Spinal cord (tissue), 9 donors: ENCODE measurements at regions not wholly inside any gene's neighbourhood (a gene's known extent, or its start where the extent isn't known, plus 50 kb on each side); places are given as distances from the start of the nearest gene placed in this dataset.
A peak's percentile ranks its signal among the peaks of the same experiment; 100 is the strongest.
"Not testable (repeated sequence)": the region's sequence is repeated elsewhere in the genome, so short reads cannot be mapped to it uniquely, and the experiment has no call there.

Experiments
- DNase-seq, 6 donors: peaks; one replicate each; pipeline versions ENCODE4 v3.0.0 to v3.0.0-alpha.2; 2013 to 2015; ENCODE audit warnings: low spot score in 6 of 6, low read depth in 4 of 6
- H3K27ac ChIP-seq: one replicate; pipeline ENCODE4 v1.5.1; 2013; ENCODE audit warnings: low read depth, low read length, control low read depth
- H3K27me3 ChIP-seq: one replicate; pipeline ENCODE4 v1.6.1; 2013; ENCODE audit warnings: low read length; ENCODE audit not compliant: control insufficient read depth, insufficient read depth
- H3K36me3 ChIP-seq: one replicate; pipeline ENCODE4 v1.6.1; 2013; ENCODE audit warnings: low read length; ENCODE audit not compliant: control insufficient read depth, insufficient read depth
- H3K4me1 ChIP-seq: one replicate; pipeline ENCODE4 v1.6.1; 2013; ENCODE audit warnings: low read length; ENCODE audit not compliant: control insufficient read depth, insufficient read depth
- H3K4me3 ChIP-seq: one replicate; pipeline ENCODE4 v1.5.1; 2013; ENCODE audit warnings: low read depth, low read length, control low read depth
- H3K9me3 ChIP-seq: one replicate; pipeline ENCODE4 v1.6.1; 2013; ENCODE audit warnings: low read length; ENCODE audit not compliant: control insufficient read depth, insufficient read depth
- WGBS: methylation state at CpG from one replicate; pipeline ENCODE4 v1.1.5; 2013; ENCODE audit warnings: missing lambda C conversion rate; ENCODE audit not compliant: insufficient coverage; 5-methylcytosine and 5-hydroxymethylcytosine counted together
- donor health status: healthy.

GRCh38 chr1:215287362-215287761 lies 204.8 kb downstream of the KCNK2 start:
- no peak for DNase-seq
- Histone ChIP-seq H3K4me3 (no peak overlapping the region), H3K27me3 (no peaks in the 10 kb centered on the region), H3K4me1 (no peaks in the 10 kb centered on the region), H3K9me3 (no peaks in the 10 kb centered on the region), H3K27ac (no peak overlapping the region), H3K36me3 (no peaks in the 10 kb centered on the region)
- no CpG with 5 or more reads among the region's 2 CpGs for WGBS

GRCh38 chr1:215290018-215290417 lies 207.5 kb downstream of the KCNK2 start:
- H3K27me3 ChIP-seq = no peaks in the 10 kb centered on the region
- DNase-seq = no peak
- H3K36me3 ChIP-seq = no peaks in the 10 kb centered on the region
- H3K4me1 ChIP-seq = no peaks in the 10 kb centered on the region
- H3K4me3 ChIP-seq = no peak overlapping the region
- no peaks in the 10 kb centered on the region for H3K9me3 ChIP-seq
- no peak overlapping the region for H3K27ac ChIP-seq

- WGBS = no CpG with 5 or more reads among the region's 1 CpG
- DNase-seq = no peak
- H3K4me1 ChIP-seq = no peaks in the 10 kb centered on the region
- H3K9me3 ChIP-seq = peaks cover 1% of the 10 kb centered on the region
- no peaks in the 10 kb centered on the region for H3K27me3 ChIP-seq
- no peaks in the 10 kb centered on the region for H3K36me3 ChIP-seq
- no peak overlapping the region for H3K4me3 ChIP-seq
- H3K27ac ChIP-seq = no peak overlapping the region
These were observed 210.4 kb downstream of the KCNK2 start for GRCh38 chr1:215292932-215293331.

GRCh38 chr1:215306426-215306825 lies 223.9 kb downstream of the KCNK2 start:
- H3K4me3 ChIP-seq = no peak overlapping the region
- H3K4me1 ChIP-seq = no peaks in the 10 kb centered on the region
- H3K36me3 ChIP-seq = no peaks in the 10 kb centered on the region
- H3K9me3 ChIP-seq = no peaks in the 10 kb centered on the region
- H3K27ac ChIP-seq = no peak overlapping the region
- no peak for DNase-seq
- no CpG with 5 or more reads among the region's 2 CpGs for WGBS
- H3K27me3 ChIP-seq = no peaks in the 10 kb centered on the region

GRCh38 chr1:215321802-215322201 lies 239.3 kb downstream of the KCNK2 start:
- H3K27me3 ChIP-seq = no peaks in the 10 kb centered on the region
- H3K4me1 ChIP-seq = no peaks in the 10 kb centered on the region
- H3K36me3 ChIP-seq = no peaks in the 10 kb centered on the region
- DNase-seq = peak in 1 of 6 donors; percentile 4
- peaks cover 8% of the 10 kb centered on the region for H3K9me3 ChIP-seq
- WGBS = no CpG with 5 or more reads among the region's 1 CpG
- H3K4me3 ChIP-seq = no peak overlapping the region
- H3K27ac ChIP-seq = no peak overlapping the region

- WGBS = 100% methylated on average over 2 of the region's 3 CpGs
- not testable (repeated sequence) for H3K36me3 ChIP-seq, H3K27me3 ChIP-seq, H3K9me3 ChIP-seq, H3K27ac ChIP-seq, DNase-seq, H3K4me3 ChIP-seq, H3K4me1 ChIP-seq
These were observed 241.5 kb downstream of the KCNK2 start for GRCh38 chr1:215323992-215324391.

GRCh38 chr1:215330426-215330825 lies 236.7 kb upstream of the KCTD3 start:
- no peaks in the 10 kb centered on the region for H3K4me1 ChIP-seq
- H3K9me3 ChIP-seq = no peaks in the 10 kb centered on the region
- no peak overlapping the region for H3K27ac ChIP-seq
- no peak overlapping the region for H3K4me3 ChIP-seq
- DNase-seq = peak in 2 of 6 donors; percentile 3 to 58
- no peaks in the 10 kb centered on the region for H3K36me3 ChIP-seq
- H3K27me3 ChIP-seq = no peaks in the 10 kb centered on the region

GRCh38 chr1:215344539-215344938 lies 222.6 kb upstream of the KCTD3 start:
- Histone ChIP-seq H3K9me3 (no peaks in the 10 kb centered on the region), H3K27me3 (no peaks in the 10 kb centered on the region), H3K27ac (no peak overlapping the region), H3K4me1 (no peaks in the 10 kb centered on the region), H3K4me3 (no peak overlapping the region), H3K36me3 (no peaks in the 10 kb centered on the region)
- no peak for DNase-seq

GRCh38 chr1:215345208-215345607 lies 221.9 kb upstream of the KCTD3 start:
- Histone ChIP-seq H3K27ac (no peak overlapping the region), H3K27me3 (no peaks in the 10 kb centered on the region), H3K4me3 (no peak overlapping the region), H3K9me3 (no peaks in the 10 kb centered on the region), H3K4me1 (no peaks in the 10 kb centered on the region), H3K36me3 (no peaks in the 10 kb centered on the region)
- DNase-seq = no peak

GRCh38 chr1:215345766-215346165 lies 221.3 kb upstream of the KCTD3 start:
- DNase-seq = peak in 4 of 6 donors; percentile 12 to 89 (median 25)
- H3K4me3 ChIP-seq = no peak overlapping the region
- no peaks in the 10 kb centered on the region for H3K9me3 ChIP-seq
- no CpG with 5 or more reads among the region's 3 CpGs for WGBS
- H3K27me3 ChIP-seq = no peaks in the 10 kb centered on the region
- H3K27ac ChIP-seq = no peak overlapping the region
- H3K36me3 ChIP-seq = no peaks in the 10 kb centered on the region
- H3K4me1 ChIP-seq = no peaks in the 10 kb centered on the region

- no CpG with 5 or more reads among the region's 2 CpGs for WGBS
- Histone ChIP-seq H3K27ac (no peak overlapping the region), H3K27me3 (no peaks in the 10 kb centered on the region), H3K4me3 (no peak overlapping the region), H3K36me3 (no peaks in the 10 kb centered on the region), H3K9me3 (no peaks in the 10 kb centered on the region), H3K4me1 (no peaks in the 10 kb centered on the region)
- DNase-seq = no peak
These were observed 209.2 kb upstream of the KCTD3 start for GRCh38 chr1:215357901-215358300.
